ENCODE measurements at regions not wholly inside any gene's neighbourhood (a gene's known extent, or its start where the extent isn't known, plus 50 kb on each side); places are given as distances from the start of the nearest gene placed in this dataset.

DNA sequence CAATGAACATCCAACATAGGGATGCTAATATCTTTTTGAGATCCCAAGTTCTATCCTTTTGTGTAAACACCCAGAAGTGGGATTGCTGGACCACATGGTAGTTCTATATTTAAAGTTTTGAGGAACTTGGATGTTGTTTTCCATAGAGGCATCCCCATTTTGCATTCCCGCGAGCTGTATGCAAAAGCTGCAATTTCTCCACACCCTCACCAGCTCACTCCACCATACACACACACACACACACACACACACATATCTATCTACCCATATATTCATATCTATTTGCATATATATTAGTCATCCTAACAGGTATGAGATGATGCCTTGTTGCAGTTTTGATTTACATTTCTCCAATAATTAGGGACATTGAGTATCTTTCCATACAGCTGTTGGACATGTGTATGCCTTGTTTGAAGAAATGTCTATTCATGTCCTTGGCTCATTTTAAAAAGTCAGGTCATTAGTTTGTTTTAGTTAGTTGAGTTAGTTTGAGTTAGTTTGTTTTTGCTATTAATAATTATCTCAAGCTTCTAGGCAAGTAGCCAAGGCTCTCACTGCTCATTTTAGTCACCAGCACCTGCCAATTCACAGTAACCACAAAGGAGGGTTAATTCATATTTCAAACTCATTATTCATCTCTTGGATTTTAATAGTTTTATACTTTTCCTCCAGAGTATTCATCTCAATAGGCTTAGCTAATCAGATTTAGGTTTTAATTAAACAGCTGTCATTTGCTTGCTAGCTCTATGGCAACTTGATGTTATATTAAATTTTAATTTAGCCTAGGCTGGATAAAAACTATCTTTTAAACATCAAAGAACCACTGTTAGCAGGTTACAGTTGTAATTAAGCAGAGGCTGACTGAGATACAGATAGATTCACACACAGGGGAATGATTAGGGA lies 1435.9 kb upstream of the TMEM132C start:
- no peaks in the 10 kb centered on the region for H3K36me3 ChIP-seq (ENCODE audit: control insufficient read depth in 2 of 4, insufficient read depth in 4 of 4, low read length in 3 of 4)
- H4K8ac ChIP-seq (ENCODE audit: extremely low read depth, insufficient read depth, low read length) = no peak overlapping the region
- no peak overlapping the region for H3K23ac ChIP-seq (ENCODE audit: insufficient read length)
- H2BK12ac ChIP-seq (ENCODE audit: low read depth, low read length) = no peak overlapping the region
- FAIRE-seq (no peak), DNase-seq (ENCODE audit: low read depth in 1 of 2, low spot score in 2 of 2) (no peak)
- no peak overlapping the region for H3K4me3 ChIP-seq (ENCODE audit: extremely low read depth in 1 of 4, insufficient read depth in 2 of 4, low read depth in 3 of 4, low read length in 4 of 4)
- H4K91ac ChIP-seq (replicated peaks; ENCODE audit: insufficient read length, low read length) = no peak overlapping the region
- H3K4ac ChIP-seq (replicated peaks; ENCODE audit: insufficient read length, low read depth, low read length) = no peak overlapping the region
- no peak overlapping the region for H3K9ac ChIP-seq (replicated peaks in 1 of 4; ENCODE audit: extremely low read depth in 1 of 4, low read depth in 3 of 4, low read length in 3 of 4)
- no peak overlapping the region for H3K14ac ChIP-seq (ENCODE audit: insufficient read length)
- H2BK15ac ChIP-seq (ENCODE audit: low read length) = no peak overlapping the region
- no peak overlapping the region for H2BK5ac ChIP-seq (ENCODE audit: low read depth, low read length)
- CTCF ChIA-PET (ENCODE audit: partially characterized antibody) = interaction anchor here (0.6 kb wide), 1 partner anchor 469 kb away, joined by 3 read pairs; no protein-coding TSS in a partner anchor
- POLR2A ChIA-PET (ENCODE audit: partially characterized antibody) = no interaction called here
- H3K27ac ChIP-seq (ENCODE audit: low read depth, low read length) = no peak overlapping the region
- no peak overlapping the region for H2AFZ ChIP-seq (ENCODE audit: low read length)
- H3K56ac ChIP-seq (replicated peaks; ENCODE audit: insufficient read length, low read depth, low read length) = no peak overlapping the region
- H3K23me2 ChIP-seq (ENCODE audit: low read depth, low read length) = no peaks in the 10 kb centered on the region
- no peaks in the 10 kb centered on the region for H4K20me1 ChIP-seq (replicated peaks in 1 of 2; ENCODE audit: control insufficient read depth in 1 of 2, insufficient read depth in 2 of 2, low read length in 2 of 2)
- no peak overlapping the region for H2BK20ac ChIP-seq (ENCODE audit: low read length)
- H3K79me1 ChIP-seq (ENCODE audit: low read depth, low read length) = no peaks in the 10 kb centered on the region
- H3K4me2 ChIP-seq (ENCODE audit: insufficient read depth in 1 of 2, low read depth in 2 of 2, low read length in 2 of 2) = no peak overlapping the region
- H3K4me1 ChIP-seq (replicated peaks in 1 of 4; ENCODE audit: control insufficient read depth in 3 of 4, insufficient read depth in 4 of 4, low read length in 3 of 4) = no peaks in the 10 kb centered on the region
- no peaks in the 10 kb centered on the region for H3K79me2 ChIP-seq (ENCODE audit: control insufficient read depth in 1 of 2, insufficient read depth in 2 of 2, low read length in 2 of 2)
- H4K5ac ChIP-seq (ENCODE audit: insufficient read length, low read depth, low read length) = no peak overlapping the region
- peaks cover 5 to 10% of the 10 kb centered on the region in 2 experiments; a peak in 2 of 4 replicates for H3K9me3 ChIP-seq (ENCODE audit: insufficient read depth in 2 of 2, low read depth in 1 of 2, low read length in 1 of 2)
- no peaks in the 10 kb centered on the region; a peak in 1 of 7 replicates for H3K27me3 ChIP-seq (replicated peaks in 1 of 4; ENCODE audit: control insufficient read depth in 3 of 4, extremely low read depth in 1 of 4, insufficient read depth in 3 of 4, low read length in 3 of 4)
- H2BK120ac ChIP-seq (replicated peaks; ENCODE audit: low read depth, low read length) = no peak overlapping the region
- no peak overlapping the region for H3K18ac ChIP-seq (ENCODE audit: extremely low read depth, low read length)
- WGBS, 2 experiments (ENCODE audit: extremely low coverage in 1 of 2, insufficient coverage in 1 of 2, insufficient read length in 1 of 2, insufficient replicate concordance in 2 of 2, low coverage in 1 of 2, low lambda C conversion rate in 2 of 2, missing lambda C conversion rate in 1 of 2) = 96% methylated on average over 2 of the region's 2 CpGs; no CpG with 5 or more reads in 1 of the 2 experiments
- no peak overlapping the region for H2AK5ac ChIP-seq (ENCODE audit: low read depth, low read length)
- TF ChIP-seq SUZ12 (IDR thresholded peaks at IDR 0.05; ENCODE audit: low read length) (no peak), GABPA (IDR thresholded peaks at IDR 0.05; ENCODE audit: borderline replicate concordance, insufficient read depth, low read length) (no peak)
